ENCODE measurements at regions not wholly inside any gene's neighbourhood (a gene's known extent, or its start where the extent isn't known, plus 50 kb on each side); places are given as distances from the start of the nearest gene placed in this dataset.
A peak's percentile ranks its signal among the peaks of the same experiment; 100 is the strongest.
"Not testable (repeated sequence)": the region's sequence is repeated elsewhere in the genome, so short reads cannot be mapped to it uniquely, and the experiment has no call there.

- DNase-seq (ENCODE audit: low read depth): no peak
These were observed 305.9 kb upstream of the USP25 start for GRCh38 chr21:15423676-15424445.

- no peak for DNase-seq (ENCODE audit: low read depth)
These were observed 304.7 kb upstream of the USP25 start for GRCh38 chr21:15425049-15425448.

GRCh38 chr21:15430023-15430422 is 299.8 kb upstream of the USP25 start:
- no peak for DNase-seq (ENCODE audit: low read depth)

DNA sequence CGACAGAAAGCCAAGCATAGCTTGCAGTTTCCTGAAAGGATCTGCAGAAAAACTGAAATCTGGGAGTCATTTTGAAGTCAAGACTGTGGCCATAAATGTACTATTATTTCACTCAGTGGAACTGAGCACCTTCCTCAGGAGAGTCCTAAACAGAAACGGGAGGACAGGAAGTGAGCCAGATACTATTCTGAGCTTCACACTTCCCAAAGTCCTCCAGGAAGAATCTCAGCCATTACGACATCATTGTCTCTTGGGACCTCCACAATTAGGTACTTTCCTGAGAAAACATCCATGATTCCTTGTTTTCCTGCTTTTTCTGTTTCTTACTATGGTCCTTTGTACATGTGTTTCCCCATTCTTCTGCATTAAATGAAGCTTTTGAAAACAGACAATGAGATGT is 299.2 kb upstream of the USP25 start:
- peak; percentile 36 for DNase-seq (ENCODE audit: low read depth)

- DNase-seq (ENCODE audit: low read depth): no peak
These were observed 298.7 kb upstream of the USP25 start for GRCh38 chr21:15431053-15431452.

GRCh38 chr21:15433091-15433490 is 296.7 kb upstream of the USP25 start:
- DNase-seq (ENCODE audit: low read depth): no peak

GRCh38 chr21:15434163-15434905 is 295.4 kb upstream of the USP25 start:
- DNase-seq (ENCODE audit: low read depth): no peak

DNA sequence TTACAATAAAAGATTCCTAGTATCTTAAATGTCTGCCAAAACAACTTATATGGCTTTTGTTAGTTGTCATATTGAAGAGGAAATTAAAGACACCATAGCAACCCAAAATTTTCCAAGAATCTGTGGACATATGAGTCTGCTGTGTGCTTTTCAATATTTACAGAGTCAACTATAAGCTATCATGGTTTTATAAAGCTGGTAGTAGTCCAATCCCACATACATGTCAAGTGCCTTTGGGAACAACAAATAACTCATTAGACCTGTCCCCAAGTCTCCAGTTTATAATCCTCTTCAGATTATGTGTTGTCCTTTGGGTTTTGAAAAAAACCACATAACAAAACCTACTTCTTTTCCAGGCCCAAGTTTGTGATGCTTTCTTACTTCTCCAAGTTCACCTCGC is 293.8 kb upstream of the USP25 start:
- no peak for DNase-seq (ENCODE audit: low read depth)

DNA sequence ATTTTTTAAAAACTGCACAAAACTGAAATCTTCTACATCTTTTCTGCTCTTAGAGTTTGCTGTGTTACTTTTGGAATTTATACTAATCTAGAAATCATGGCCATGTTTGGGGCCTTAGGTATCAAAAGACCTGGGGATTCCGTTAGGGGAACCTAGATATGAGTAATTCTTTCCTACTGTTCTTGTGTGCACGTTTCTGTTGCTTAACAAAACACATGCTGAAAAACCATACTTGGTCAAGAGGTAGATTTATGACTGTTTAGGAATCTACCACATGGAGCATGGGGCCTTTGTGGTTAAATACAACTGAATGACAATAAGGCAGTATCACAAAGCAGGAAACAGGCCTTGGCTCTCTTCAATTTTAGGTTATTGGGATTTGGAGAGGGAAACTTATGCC is 291.9 kb upstream of the USP25 start:
- peak; percentile 82 for DNase-seq (ENCODE audit: low read depth)

DNA sequence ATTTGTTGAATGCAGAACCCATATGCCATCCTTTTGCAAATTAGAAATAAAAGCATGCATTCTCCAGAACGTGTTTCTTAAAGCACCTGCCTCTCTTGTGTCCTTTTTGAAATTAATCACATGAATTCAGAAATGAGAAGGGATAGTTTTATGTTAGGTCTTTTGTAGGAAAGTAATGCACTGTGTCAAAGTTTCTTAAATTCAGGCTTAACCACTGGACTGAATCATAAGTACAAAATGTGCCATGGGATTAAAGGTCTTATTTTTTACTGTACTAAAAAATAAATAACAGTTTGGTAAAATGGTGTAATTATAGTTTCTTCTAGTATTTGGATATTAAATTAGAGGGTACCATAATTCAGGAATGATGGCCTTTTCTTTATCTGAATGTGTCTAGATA is 290.1 kb upstream of the USP25 start:
- DNase-seq (ENCODE audit: low read depth): no peak

DNA sequence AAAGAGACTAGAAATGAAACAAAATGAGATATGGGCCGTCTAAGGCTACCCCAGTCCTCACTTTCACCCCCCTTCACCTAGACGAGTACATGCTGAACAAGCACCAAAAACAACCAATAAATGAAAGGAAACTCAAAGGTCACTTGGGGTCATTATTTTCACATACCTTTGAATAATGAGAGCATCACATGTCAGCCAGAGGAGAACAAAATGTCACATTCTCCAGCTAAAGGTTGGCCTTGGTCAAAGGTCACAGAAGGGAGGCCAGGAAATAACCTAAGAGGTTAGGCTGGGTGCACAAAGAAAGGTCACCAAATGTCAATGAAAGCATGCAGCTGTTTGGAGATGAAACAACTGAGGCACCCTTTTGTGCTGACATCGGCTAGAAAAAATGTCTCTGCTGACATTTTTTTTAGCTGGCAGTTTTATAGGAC is 288.7 kb upstream of the USP25 start:
- DNase-seq (ENCODE audit: low read depth): no peak

GRCh38 chr21:15441992-15442391 is 287.8 kb upstream of the USP25 start:
- DNase-seq (ENCODE audit: low read depth): no peak

DNA sequence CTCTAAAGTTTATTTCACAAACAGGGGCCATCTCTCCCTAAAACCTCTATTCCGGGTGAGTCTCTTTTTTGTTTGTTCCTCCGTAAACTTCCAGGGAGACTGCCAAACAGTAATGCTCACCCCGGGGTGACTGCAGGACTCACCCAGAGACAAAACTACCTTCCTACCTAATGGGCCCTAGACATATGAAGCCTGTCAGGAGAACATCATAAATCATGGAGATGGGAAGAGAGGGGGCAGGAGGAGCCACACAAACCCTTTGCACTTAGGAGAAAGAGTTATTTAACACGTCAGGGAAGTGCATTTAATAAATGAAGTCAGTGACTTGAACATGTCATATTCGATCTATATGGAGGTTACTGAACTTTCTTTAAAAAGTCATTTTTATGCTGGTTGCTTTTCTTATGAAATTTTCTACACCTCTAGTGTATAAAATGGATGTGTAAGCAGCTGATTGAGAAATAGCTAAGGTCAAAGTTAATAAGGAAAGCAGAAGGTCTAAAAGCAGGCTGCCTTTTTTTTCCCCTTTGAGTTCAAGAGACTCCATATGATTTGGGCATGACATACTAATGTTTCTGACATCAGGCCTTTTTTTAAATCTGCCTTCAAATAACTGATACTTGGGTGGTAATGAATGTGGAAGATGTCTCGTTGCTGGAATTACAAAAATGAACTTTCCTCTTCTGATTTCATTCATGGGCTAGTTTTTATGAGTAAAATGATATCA is 286.9 kb upstream of the USP25 start:
- no peak for DNase-seq (ENCODE audit: low read depth)

GRCh38 chr21:15443740-15444117 is 286.1 kb upstream of the USP25 start:
- DNase-seq (ENCODE audit: low read depth): no peak

DNA sequence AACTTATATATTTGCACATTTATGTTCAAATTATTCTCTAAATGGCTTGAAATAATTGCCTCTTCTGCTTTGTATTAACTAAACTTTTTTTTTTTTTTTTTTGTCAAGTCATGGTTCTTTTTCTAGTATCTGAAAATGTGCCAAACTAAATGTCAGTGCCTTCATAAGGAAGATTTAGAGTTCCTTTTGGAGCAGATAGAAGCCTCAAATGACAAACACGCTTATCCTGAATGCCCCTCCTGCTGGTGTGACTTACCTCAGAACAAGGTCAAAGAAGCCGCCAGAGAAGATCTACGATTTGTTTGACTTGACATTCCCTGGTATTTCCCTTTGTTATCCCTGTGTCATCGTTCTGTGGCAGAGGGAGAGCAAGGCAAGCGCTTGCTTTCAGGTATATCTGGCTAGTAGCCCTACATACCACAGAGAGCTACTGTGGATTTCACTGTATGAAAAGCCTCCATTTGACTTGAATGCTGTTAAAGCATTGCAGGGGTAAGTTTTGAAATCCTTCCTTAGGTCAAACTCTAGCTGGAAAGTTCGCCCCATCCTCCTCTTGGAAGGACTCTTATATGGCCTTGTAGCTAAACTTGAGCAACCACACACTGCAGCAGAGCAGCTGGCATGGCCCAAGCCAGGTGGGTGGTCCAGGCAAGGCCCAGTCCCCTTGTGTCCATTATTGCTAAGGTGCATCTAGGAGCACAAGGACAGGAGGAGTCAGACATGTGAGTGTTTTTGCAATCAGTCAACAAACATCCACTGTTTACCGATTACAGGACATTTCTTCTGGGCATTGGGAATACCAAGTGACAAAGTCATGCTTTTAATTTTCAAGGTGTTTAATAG is 285.4 kb upstream of the USP25 start:
- DNase-seq (ENCODE audit: low read depth): no peak

DNA sequence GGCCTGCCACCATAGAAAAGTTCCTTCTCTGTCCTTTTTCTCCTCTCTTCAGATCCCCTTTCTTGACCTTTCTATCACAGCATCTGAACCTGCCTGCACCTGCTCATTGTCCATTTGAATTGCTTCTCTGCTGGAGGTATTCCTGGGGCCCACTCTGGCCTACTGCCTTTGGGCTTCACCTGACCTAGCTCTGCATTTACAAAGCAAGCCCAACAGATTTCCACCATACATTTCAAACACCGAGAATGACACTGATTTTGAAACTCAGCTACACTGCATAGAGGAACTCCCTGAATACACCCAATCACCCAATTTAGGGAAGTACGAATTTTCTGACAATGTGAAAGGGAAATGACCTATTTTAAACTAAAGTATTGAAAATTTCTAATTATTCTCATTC is 284.5 kb upstream of the USP25 start:
- DNase-seq (ENCODE audit: low read depth): no peak

DNA sequence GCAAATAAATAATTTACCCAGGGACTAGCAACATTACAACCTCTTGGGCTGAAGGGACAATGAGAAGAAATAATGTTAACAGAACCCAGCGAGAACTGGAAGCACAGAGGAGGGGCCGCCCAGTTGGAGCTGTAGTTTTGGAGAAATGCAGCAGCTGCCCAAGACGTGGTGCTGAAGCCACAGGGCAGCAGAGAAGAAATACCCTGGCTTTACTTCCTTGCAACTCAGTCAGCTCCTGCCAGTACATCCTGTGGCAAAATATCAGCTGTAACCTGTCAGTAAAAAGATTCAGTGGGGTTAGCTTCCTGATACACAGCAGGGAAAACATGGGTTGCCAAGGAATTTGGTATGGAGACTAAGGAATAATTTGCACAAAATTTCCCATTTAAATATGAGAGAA is 283.6 kb upstream of the USP25 start:
- peak; percentile 66 for DNase-seq (ENCODE audit: low read depth)

DNA sequence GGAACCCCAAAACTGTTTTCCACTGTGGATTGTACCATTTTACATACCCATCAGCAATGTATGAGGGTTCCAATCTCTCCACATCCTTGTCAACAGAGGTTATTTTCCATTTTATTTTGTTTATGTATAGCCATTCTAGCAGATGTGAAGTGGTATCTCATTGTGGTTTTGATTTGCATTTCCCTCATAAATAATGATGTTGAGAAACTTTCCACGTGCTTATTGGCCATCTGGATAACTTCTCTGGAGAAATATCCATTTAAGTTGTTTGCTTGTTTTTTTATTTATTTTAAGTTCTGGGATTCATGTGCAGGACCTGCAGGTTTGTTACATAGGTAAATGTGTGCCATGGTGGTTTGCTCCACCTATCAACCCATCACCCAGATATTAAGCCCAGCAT is 280.2 kb upstream of the USP25 start:
- DNase-seq (ENCODE audit: low read depth): no peak

DNA sequence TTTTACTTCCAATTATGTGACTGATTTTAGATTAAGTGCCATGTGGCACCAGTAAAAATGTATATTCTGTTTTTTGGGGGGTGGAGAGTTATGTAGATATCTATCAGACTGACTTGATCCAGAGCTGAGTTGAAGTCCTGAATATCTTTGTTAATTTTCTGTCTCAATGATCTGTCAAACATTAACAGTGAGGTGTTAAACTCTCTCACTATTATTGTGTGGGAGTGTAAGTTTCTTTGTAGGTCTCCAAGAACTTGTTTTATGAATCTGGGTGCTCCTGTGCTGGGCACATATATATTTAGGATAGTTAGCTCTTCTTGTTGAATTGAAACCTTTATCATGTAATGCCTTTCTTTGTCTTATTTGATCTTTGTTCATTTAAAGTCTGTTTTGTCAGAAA is 276.5 kb upstream of the USP25 start:
- no peak for DNase-seq (ENCODE audit: low read depth)

GRCh38 chr21:15453785-15454184 is 276.0 kb upstream of the USP25 start:
- DNase-seq (ENCODE audit: low read depth): not testable (repeated sequence)

- DNase-seq (ENCODE audit: low read depth): not testable (repeated sequence)
These were observed 274.9 kb upstream of the USP25 start for GRCh38 chr21:15454931-15455330.
